LNCAP (cell line): ENCODE measurements at regions not wholly inside any gene's neighbourhood (a gene's known extent, or its start where the extent isn't known, plus 50 kb on each side); places are given as distances from the start of the nearest gene placed in this dataset.

Experiments
- CTCF ChIP-seq: fragments of 450-650 bp; IDR thresholded peaks from 2 replicates; pipeline ENCODE4 v1.5.1; 2017; ENCODE audit warnings: mild to moderate bottlenecking

GRCh38 chr14:51462182-51462581 is 189.5 kb upstream of the FRMD6 start:
- TF ChIP-seq CTCF: no peak

- TF ChIP-seq CTCF: no peak
Measured at GRCh38 chr14:51462706-51463105, 189.0 kb upstream of the FRMD6 start.

- no peak for TF ChIP-seq CTCF
Measured at GRCh38 chr14:51463461-51463860, 188.2 kb upstream of the FRMD6 start.

- TF ChIP-seq CTCF: no peak
Measured at GRCh38 chr14:51464411-51464810, 187.3 kb upstream of the FRMD6 start.

GRCh38 chr14:51465486-51465885 is 186.2 kb upstream of the FRMD6 start:
- no peak for TF ChIP-seq CTCF

GRCh38 chr14:51468523-51468922 is 183.2 kb upstream of the FRMD6 start:
- no peak for TF ChIP-seq CTCF

GRCh38 chr14:51472881-51473280 is 178.8 kb upstream of the FRMD6 start:
- no peak for TF ChIP-seq CTCF

- TF ChIP-seq CTCF: no peak
Measured at GRCh38 chr14:51473351-51473750, 178.4 kb upstream of the FRMD6 start.
